SK-N-SH (cell line): ENCODE measurements at regions not wholly inside any gene's neighbourhood (a gene's known extent, or its start where the extent isn't known, plus 50 kb on each side); places are given as distances from the start of the nearest gene placed in this dataset.
"Not testable (repeated sequence)": the region's sequence is repeated elsewhere in the genome, so short reads cannot be mapped to it uniquely, and the experiment has no call there.

ENCODE experiments used
- CTCF ChIP-seq: fragments of 200-600 bp; sonication (generic); IDR thresholded peaks from 2 replicates; pipeline ENCODE4 v1.6.1; 2017; ENCODE audit warnings: antibody characterized with exemption, mild to moderate bottlenecking, moderate library complexity
- NRF1 ChIP-seq: IDR thresholded peaks from 2 replicates; pipeline ENCODE4 v1.6.1; 2012; ENCODE audit warnings: low read depth, mild to moderate bottlenecking, low read length
- SMC3 ChIP-seq: IDR thresholded peaks from 2 replicates; pipeline ENCODE4 v1.6.1; 2012; ENCODE audit warnings: low read depth, low read length, improper control_type of control experiment
- USF1 ChIP-seq: IDR thresholded peaks from 2 replicates; pipeline ENCODE4 v1.4.0; 2012; ENCODE audit warnings: low read depth, borderline replicate concordance
- YY1 ChIP-seq: IDR thresholded peaks from 2 replicates; pipeline ENCODE4 v1.4.0; 2012; ENCODE audit warnings: low read depth, mild to moderate bottlenecking

- TF ChIP-seq CTCF, YY1, SMC3, USF1, NRF1: not testable (repeated sequence)
Observed at GRCh38 chr7:109687269-109687668, 1117.6 kb downstream of the DNAJB9 start.
